ENCODE measurements at regions not wholly inside any gene's neighbourhood (a gene's known extent, or its start where the extent isn't known, plus 50 kb on each side); places are given as distances from the start of the nearest gene placed in this dataset.

DNA sequence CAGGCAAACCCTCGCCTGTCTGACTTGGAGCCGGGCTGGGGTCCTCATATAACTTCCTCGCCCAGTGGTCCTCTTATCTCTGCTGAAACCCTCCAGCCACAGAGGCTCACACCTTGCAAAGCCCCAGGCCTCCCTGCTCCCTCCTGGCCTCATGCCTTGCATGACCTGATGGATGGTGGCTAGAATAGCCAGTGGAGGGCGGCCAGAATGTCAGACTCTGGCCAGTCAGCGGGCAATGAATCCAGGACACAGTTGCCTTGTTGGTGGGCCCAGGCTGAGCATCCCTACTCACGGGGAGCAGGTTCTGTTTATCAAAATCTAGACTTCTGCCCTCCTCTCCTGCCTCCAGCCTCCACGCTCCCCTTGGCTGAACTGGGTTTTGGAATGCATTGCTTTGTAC is 69.1 kb upstream of the WNT11 start:
- TF ChIP-seq, protein P1, sequence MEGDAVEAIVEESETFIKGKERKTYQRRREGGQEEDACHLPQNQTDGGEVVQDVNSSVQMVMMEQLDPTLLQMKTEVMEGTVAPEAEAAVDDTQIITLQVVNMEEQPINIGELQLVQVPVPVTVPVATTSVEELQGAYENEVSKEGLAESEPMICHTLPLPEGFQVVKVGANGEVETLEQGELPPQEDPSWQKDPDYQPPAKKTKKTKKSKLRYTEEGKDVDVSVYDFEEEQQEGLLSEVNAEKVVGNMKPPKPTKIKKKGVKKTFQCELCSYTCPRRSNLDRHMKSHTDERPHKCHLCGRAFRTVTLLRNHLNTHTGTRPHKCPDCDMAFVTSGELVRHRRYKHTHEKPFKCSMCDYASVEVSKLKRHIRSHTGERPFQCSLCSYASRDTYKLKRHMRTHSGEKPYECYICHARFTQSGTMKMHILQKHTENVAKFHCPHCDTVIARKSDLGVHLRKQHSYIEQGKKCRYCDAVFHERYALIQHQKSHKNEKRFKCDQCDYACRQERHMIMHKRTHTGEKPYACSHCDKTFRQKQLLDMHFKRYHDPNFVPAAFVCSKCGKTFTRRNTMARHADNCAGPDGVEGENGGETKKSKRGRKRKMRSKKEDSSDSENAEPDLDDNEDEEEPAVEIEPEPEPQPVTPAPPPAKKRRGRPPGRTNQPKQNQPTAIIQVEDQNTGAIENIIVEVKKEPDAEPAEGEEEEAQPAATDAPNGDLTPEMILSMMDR (conservative IDR thresholded peaks at IDR 0.05 in 1 of 2, IDR thresholded peaks at IDR 0.05 in 1 of 2; ENCODE audit: low read depth in 1 of 2, low read length in 2 of 2): no peak
- no peak for TF ChIP-seq EZH2 (IDR thresholded peaks at IDR 0.05; ENCODE audit: low read length, missing control alignments)

Data from fibroblast of lung (primary cell).